ENCODE measurements at regions not wholly inside any gene's neighbourhood (a gene's known extent, or its start where the extent isn't known, plus 50 kb on each side); places are given as distances from the start of the nearest gene placed in this dataset.
"Not testable (repeated sequence)": the region's sequence is repeated elsewhere in the genome, so short reads cannot be mapped to it uniquely, and the experiment has no call there.

GRCh38 chr10:28480628-28480965 is 52.3 kb upstream of the WAC start:
- Histone ChIP-seq H3K9me3 (no peaks in the 10 kb centered on the region), H3K36me3 (ENCODE audit: low read depth) (no peaks in the 10 kb centered on the region), H3K4me3 (no peak overlapping the region), H3K4me1 (ENCODE audit: low read depth) (no peaks in the 10 kb centered on the region)
- DNase-seq, result no peak
- TF ChIP-seq CTCF (IDR thresholded peaks at IDR 0.05), result no peak
- intact Hi-C loops (cut with DNase I, micrococcal nuclease), result no loop called here
- no peak for ATAC-seq

- intact Hi-C loops (cut with DNase I, micrococcal nuclease); H3K36me3 ChIP-seq (ENCODE audit: low read depth); DNase-seq; H3K4me1 ChIP-seq (ENCODE audit: low read depth); H3K9me3 ChIP-seq; H3K4me3 ChIP-seq; ATAC-seq: not testable (repeated sequence)
Observed at GRCh38 chr10:28481346-28481745, 51.6 kb upstream of the WAC start.

GRCh38 chr10:28481968-28482367 is 51.0 kb upstream of the WAC start:
- Histone ChIP-seq H3K4me1 (ENCODE audit: low read depth) (no peaks in the 10 kb centered on the region), H3K36me3 (ENCODE audit: low read depth) (no peaks in the 10 kb centered on the region), H3K9me3 (no peaks in the 10 kb centered on the region), H3K4me3 (no peak overlapping the region)
- no peak for TF ChIP-seq CTCF (IDR thresholded peaks at IDR 0.05)
- ATAC-seq (no peak), DNase-seq (no peak)
- intact Hi-C loops (cut with DNase I, micrococcal nuclease), result no loop called here

Measured in mucosa of descending colon (tissue), 3 donors.